HepG2 (cell line): ENCODE measurements at regions not wholly inside any gene's neighbourhood (a gene's known extent, or its start where the extent isn't known, plus 50 kb on each side); places are given as distances from the start of the nearest gene placed in this dataset.

ENCODE experiments used
- ATAC-seq: fragments of 200-7000 bp; cut with Tn5 transposase; 3 replicates; pipeline ENCODE4 v1.9.1; 2020; ENCODE audit warnings: mild to moderate bottlenecking, moderate library complexity
- BruUV-seq: library from RNA; stranded (reverse); fragments of 400-500 nt; replicated peaks from 2 replicates; lab custom pipeline; 2021; lab: Mats Ljungman, UMichigan
- CTCF ChIA-PET: fragments of 300-600 bp; formaldehyde crosslinking; extraction: SDS; loops from one replicate; lab custom pipeline; 2021; ENCODE audit warnings: low total read pairs, inconsistent platforms, low intra/inter-chr PET ratio; lab: Yijun Ruan, JAX
- POLR2A ChIA-PET: fragments of 350-600 bp; sonication (Branson Sonifier 250); formaldehyde crosslinking; loops from one replicate; lab custom pipeline; 2020; ENCODE audit warnings: antibody characterized with exemption, inconsistent platforms; lab: Yijun Ruan, JAX
- DNase-seq: peaks from one replicate; pipeline ENCODE4 v3.0.0-alpha.2; 2015; ENCODE audit warnings: low spot score
- FAIRE-seq: peaks from 3 replicates; lab custom pipeline; 2011; peaks lifted over from hg19 to GRCh38; lab: Jason Lieb, UNC
- H2AFZ ChIP-seq: one replicate; pipeline ENCODE4 v1.6.1; 2011; ENCODE audit warnings: low read length, inconsistent platforms
- H3K27ac ChIP-seq: fragments of 300-600 bp; 3 replicates; pipeline ENCODE4 v1.8.0; 2011; ENCODE audit warnings: mixed run types, mild to moderate bottlenecking, mixed read lengths, low read length, inconsistent platforms; ENCODE audit not compliant: insufficient read depth; ENCODE audit errors: extremely low read length
- H3K27me3 ChIP-seq, 2 experiments: fragments of 200-600 bp in 1 of 2; 2 replicates in 1 of 2; 3 replicates in 1 of 2; pipeline versions ENCODE4 v1.6.0 to v1.8.0; 2011; ENCODE audit warnings: low read length in 2 of 2, mild to moderate bottlenecking in 2 of 2, moderate library complexity in 2 of 2, inconsistent platforms in 1 of 2; ENCODE audit not compliant: insufficient read depth in 2 of 2, control insufficient read depth in 1 of 2
- H3K36me3 ChIP-seq, 2 experiments: fragments of 200-600 bp in 1 of 2; replicated peaks in 1 of 2; 2 replicates in 1 of 2; 3 replicates in 1 of 2; pipeline versions ENCODE4 v1.5.1 to v1.8.0; 2011; ENCODE audit warnings: low read length in 2 of 2, inconsistent platforms in 1 of 2; ENCODE audit not compliant: insufficient read depth in 2 of 2, control insufficient read depth in 1 of 2
- H3K4me1 ChIP-seq: 2 replicates; pipeline ENCODE4 v1.5.1; 2012; ENCODE audit warnings: low read length, inconsistent platforms; ENCODE audit not compliant: insufficient read depth
- H3K4me2 ChIP-seq: 2 replicates; pipeline ENCODE4 v1.6.0; 2011; ENCODE audit warnings: low read depth, low read length, inconsistent platforms
- H3K4me3 ChIP-seq, 3 experiments: fragments of 200-600 bp in 1 of 3; sonication (generic), shearing (Covaris generic) in 1 of 3; replicated peaks in 1 of 3; 2 replicates each; pipeline ENCODE4 v1.5.1; 2011 to 2016; ENCODE audit warnings: low read length in 3 of 3, inconsistent platforms in 2 of 3, low read depth in 2 of 3, mild to moderate bottlenecking in 2 of 3, control low read depth in 1 of 3, mixed read lengths in 1 of 3; ENCODE audit not compliant: insufficient read depth in 1 of 3
- H3K79me2 ChIP-seq: one replicate; pipeline ENCODE4 v1.6.1; 2011; ENCODE audit warnings: low read length, inconsistent platforms; ENCODE audit not compliant: insufficient read depth
- H3K9ac ChIP-seq: 2 replicates; pipeline ENCODE4 v1.6.0; 2011; ENCODE audit warnings: mild to moderate bottlenecking, low read depth, low read length, inconsistent platforms; ENCODE audit not compliant: insufficient read depth
- H3K9me3 ChIP-seq: 2 replicates; pipeline ENCODE4 v1.5.1; 2012; ENCODE audit warnings: mild to moderate bottlenecking, low read length
- H4K20me1 ChIP-seq: 2 replicates; pipeline ENCODE4 v1.6.0; 2011; ENCODE audit warnings: inconsistent platforms, mild to moderate bottlenecking, low read length, moderate library complexity; ENCODE audit not compliant: insufficient read depth
- ATF1 ChIP-seq: IDR thresholded peaks from 2 replicates; pipeline ENCODE4 v1.6.1; 2016; ENCODE audit warnings: mild to moderate bottlenecking, control low read depth
- CAMTA2 ChIP-seq: sonication (generic); formaldehyde crosslinking; IDR thresholded peaks from 2 replicates; pipeline ENCODE4 v1.4.0; 2020; ENCODE audit warnings: mild to moderate bottlenecking, missing genetic modification reagents, borderline replicate concordance
- CREM ChIP-seq, 2 experiments: sonication (generic) in 1 of 2; formaldehyde crosslinking in 1 of 2; IDR thresholded peaks; 2 replicates each; pipeline versions ENCODE4 v1.4.0 to v1.6.1; 2016 to 2020; ENCODE audit warnings: antibody characterized with exemption in 1 of 2, mild to moderate bottlenecking in 1 of 2, missing genetic modification reagents in 1 of 2
- HOXA3 ChIP-seq: sonication (generic); formaldehyde crosslinking; IDR thresholded peaks from 2 replicates; pipeline ENCODE4 v1.5.0; 2020; ENCODE audit warnings: missing genetic modification reagents
- ISL2 ChIP-seq: sonication (generic); formaldehyde crosslinking; IDR thresholded peaks from 2 replicates; pipeline ENCODE4 v1.5.0; 2020; ENCODE audit warnings: missing genetic modification reagents
- KAT2B ChIP-seq: fragments of 150-350 bp; IDR thresholded peaks from 2 replicates; pipeline ENCODE4 v1.6.1; 2014; ENCODE audit warnings: low read depth, low read length, borderline replicate concordance
- MIER2 ChIP-seq: IDR thresholded peaks from 2 replicates; pipeline ENCODE4 v1.6.1; 2016; ENCODE audit warnings: missing biosample characterization, missing genetic modification reagents
- MTA3 ChIP-seq: sonication (generic); formaldehyde crosslinking; IDR thresholded peaks from 2 replicates; pipeline ENCODE4 v1.4.0; 2020; ENCODE audit warnings: missing genetic modification reagents
- NCOA1 ChIP-seq: sonication (generic); formaldehyde crosslinking; IDR thresholded peaks from 2 replicates; pipeline ENCODE4 v1.9.0; 2021; ENCODE audit warnings: missing genetic modification reagents
- NFATC3 ChIP-seq: sonication (generic); formaldehyde crosslinking; IDR thresholded peaks from 2 replicates; pipeline ENCODE4 v1.5.1; 2020; ENCODE audit warnings: mild to moderate bottlenecking, missing genetic modification reagents
- NFIB ChIP-seq: sonication (generic); formaldehyde crosslinking; IDR thresholded peaks from 2 replicates; pipeline ENCODE4 v1.9.0; 2021; ENCODE audit warnings: missing genetic modification reagents, mild to moderate bottlenecking, borderline replicate concordance
- RAD51 ChIP-seq: fragments of 450-650 bp; IDR thresholded peaks from 2 replicates; pipeline ENCODE4 v1.6.1; 2016; ENCODE audit warnings: borderline replicate concordance
- XBP1 ChIP-seq: sonication (generic); formaldehyde crosslinking; IDR thresholded peaks from 2 replicates; pipeline ENCODE4 v1.5.0; 2020; ENCODE audit warnings: missing genetic modification reagents
- ZBTB8A ChIP-seq: sonication (generic); formaldehyde crosslinking; IDR thresholded peaks from 2 replicates; pipeline ENCODE4 v1.4.0; 2020; ENCODE audit warnings: mild to moderate bottlenecking, low read depth, missing genetic modification reagents, borderline replicate concordance
- ZFP36 ChIP-seq: fragments of 150-350 bp; IDR thresholded peaks from 2 replicates; pipeline ENCODE4 v1.6.1; 2018; ENCODE audit warnings: borderline replicate concordance, low read length, low read depth; ENCODE audit not compliant: partially characterized antibody
- ZFP36L2 ChIP-seq: sonication (generic); formaldehyde crosslinking; IDR thresholded peaks from 2 replicates; pipeline ENCODE4 v1.4.0; 2020; ENCODE audit warnings: missing genetic modification reagents
- ZNF296 ChIP-seq: sonication (generic); formaldehyde crosslinking; conservative IDR thresholded peaks from 2 replicates; pipeline ENCODE4 v1.5.0; 2020; ENCODE audit warnings: mild to moderate bottlenecking, missing genetic modification reagents
- ZNF557 ChIP-seq: sonication (generic); formaldehyde crosslinking; IDR thresholded peaks from 2 replicates; pipeline ENCODE4 v1.4.0; 2020; ENCODE audit warnings: missing genetic modification reagents
- WGBS: methylation state at CpG from one replicate; pipeline ENCODE4 v1.1.6; 2017; ENCODE audit warnings: low lambda C conversion rate; 5-methylcytosine and 5-hydroxymethylcytosine counted together
- in situ Hi-C: cut with HindIII; loops from 2 replicates; pipeline ENCODE4 v1.10.0; 2017; ENCODE audit warnings: low pct_unique_long_range_greater_than_20kb; ENCODE audit not compliant: extremely low pct_ligation_motif_present
- intact Hi-C: fragments of 100-400 bp; cut with micrococcal nuclease; formaldehyde crosslinking; loops from one replicate; pipeline ENCODE4 v1.10.0; 2022; ENCODE audit not compliant: unreplicated experiment
- TF ChIP-seq, protein P1 (sequence below): sonication (generic); formaldehyde crosslinking; IDR thresholded peaks from 2 replicates; pipeline ENCODE4 v1.4.0; 2020; ENCODE audit warnings: missing genetic modification reagents
- TF ChIP-seq, protein P2 (sequence below): IDR thresholded peaks from 2 replicates; pipeline ENCODE4 v1.6.1; 2018; ENCODE audit warnings: missing genetic modification reagents
- TF ChIP-seq, protein P3 (sequence below): sonication (generic); formaldehyde crosslinking; IDR thresholded peaks from 2 replicates; pipeline ENCODE4 v1.5.1; 2020; ENCODE audit warnings: missing genetic modification reagents, mild to moderate bottlenecking, borderline replicate concordance

DNA sequence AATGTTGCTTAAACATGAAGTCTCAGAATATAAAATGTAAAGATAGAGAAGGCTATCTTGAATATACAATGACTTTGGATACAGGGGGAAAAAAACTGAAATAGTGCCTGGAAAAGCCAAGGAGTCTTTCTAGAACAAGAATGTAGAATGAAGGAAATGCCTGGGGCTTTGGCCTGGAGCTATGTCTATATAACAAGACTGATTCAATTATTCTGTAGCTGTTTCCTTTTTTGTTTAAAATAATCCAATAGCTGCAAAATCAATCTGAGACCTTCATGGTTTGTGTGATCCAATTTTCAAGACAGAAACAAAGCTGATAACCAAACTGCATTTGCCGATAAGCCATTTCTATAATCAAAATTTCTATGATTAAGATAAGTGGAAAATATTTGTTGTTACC is 530.9 kb upstream of the NBEA start (continued):
- no peak for TF ChIP-seq MIER2
- TF ChIP-seq ZFP36L2 (CRISPR knock-in tag): no peak
- no peak for TF ChIP-seq RAD51
- no peak for TF ChIP-seq CAMTA2
- no peak for TF ChIP-seq ZFP36
- TF ChIP-seq CREM (IDR thresholded peaks at IDR 0.05): no peak
- no peak for TF ChIP-seq CREM (CRISPR knock-in tag; IDR thresholded peaks at IDR 0.05)
- TF ChIP-seq NFIB (CRISPR knock-in tag): no peak
- TF ChIP-seq ZNF296 (CRISPR knock-in tag): no peak
- TF ChIP-seq, all 625 proteins: peak for 0

DNA sequence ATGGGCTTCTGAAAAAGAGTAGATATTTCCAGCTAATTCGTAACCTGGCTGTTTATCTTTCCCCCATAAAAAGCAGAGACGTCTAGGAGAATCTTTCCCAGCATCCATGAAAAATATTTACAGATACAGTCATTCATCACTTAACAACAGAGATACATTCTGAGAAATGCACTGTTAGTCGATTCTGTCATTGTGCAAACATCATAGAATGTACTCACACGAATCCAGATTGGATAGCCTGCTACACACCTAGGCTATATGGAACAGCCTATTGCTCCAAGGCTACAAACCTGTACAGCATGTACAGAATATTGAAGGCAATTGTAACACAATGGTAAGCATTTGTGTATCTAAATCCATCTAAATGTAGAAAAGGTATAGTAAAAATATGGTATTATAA is 530.2 kb upstream of the NBEA start:
- ChIA-PET POLR2A (no interaction called here), CTCF (no interaction called here)
- no peaks in the 10 kb centered on the region for H3K9me3 ChIP-seq
- WGBS: 0% methylated on average over 4 of the region's 4 CpGs
- intact Hi-C loops: no loop called here
- FAIRE-seq (no peak), DNase-seq (no peak), ATAC-seq (no peak)
- H3K9ac ChIP-seq: no peak overlapping the region
- H3K79me2 ChIP-seq: no peaks in the 10 kb centered on the region
- H3K4me2 ChIP-seq: no peak overlapping the region
- TF ChIP-seq NCOA1 (CRISPR knock-in tag): no peak
- no peak for TF ChIP-seq CREM (IDR thresholded peaks at IDR 0.05)
- no peak for TF ChIP-seq CREM (CRISPR knock-in tag; IDR thresholded peaks at IDR 0.05)
- TF ChIP-seq NFATC3 (CRISPR knock-in tag): no peak
- TF ChIP-seq, protein P1, sequence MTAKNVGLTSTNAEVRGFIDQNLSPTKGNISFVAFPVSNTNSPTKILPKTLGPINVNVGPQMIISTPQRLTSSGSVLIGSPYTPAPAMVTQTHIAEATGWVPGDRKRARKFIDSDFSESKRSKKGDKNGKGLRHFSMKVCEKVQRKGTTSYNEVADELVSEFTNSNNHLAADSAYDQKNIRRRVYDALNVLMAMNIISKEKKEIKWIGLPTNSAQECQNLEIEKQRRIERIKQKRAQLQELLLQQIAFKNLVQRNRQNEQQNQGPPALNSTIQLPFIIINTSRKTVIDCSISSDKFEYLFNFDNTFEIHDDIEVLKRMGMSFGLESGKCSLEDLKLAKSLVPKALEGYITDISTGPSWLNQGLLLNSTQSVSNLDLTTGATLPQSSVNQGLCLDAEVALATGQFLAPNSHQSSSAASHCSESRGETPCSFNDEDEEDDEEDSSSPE (CRISPR knock-in tag): no peak
- no peak for TF ChIP-seq KAT2B
- TF ChIP-seq ZBTB8A: no peak
- TF ChIP-seq ATF1 (CRISPR knock-in tag): no peak
- no peak for TF ChIP-seq HOXA3 (CRISPR knock-in tag)
- TF ChIP-seq ISL2: no peak
- TF ChIP-seq, protein P2, sequence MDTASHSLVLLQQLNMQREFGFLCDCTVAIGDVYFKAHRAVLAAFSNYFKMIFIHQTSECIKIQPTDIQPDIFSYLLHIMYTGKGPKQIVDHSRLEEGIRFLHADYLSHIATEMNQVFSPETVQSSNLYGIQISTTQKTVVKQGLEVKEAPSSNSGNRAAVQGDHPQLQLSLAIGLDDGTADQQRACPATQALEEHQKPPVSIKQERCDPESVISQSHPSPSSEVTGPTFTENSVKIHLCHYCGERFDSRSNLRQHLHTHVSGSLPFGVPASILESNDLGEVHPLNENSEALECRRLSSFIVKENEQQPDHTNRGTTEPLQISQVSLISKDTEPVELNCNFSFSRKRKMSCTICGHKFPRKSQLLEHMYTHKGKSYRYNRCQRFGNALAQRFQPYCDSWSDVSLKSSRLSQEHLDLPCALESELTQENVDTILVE (CRISPR knock-in tag): no peak
- TF ChIP-seq XBP1: no peak
- TF ChIP-seq, protein P3, sequence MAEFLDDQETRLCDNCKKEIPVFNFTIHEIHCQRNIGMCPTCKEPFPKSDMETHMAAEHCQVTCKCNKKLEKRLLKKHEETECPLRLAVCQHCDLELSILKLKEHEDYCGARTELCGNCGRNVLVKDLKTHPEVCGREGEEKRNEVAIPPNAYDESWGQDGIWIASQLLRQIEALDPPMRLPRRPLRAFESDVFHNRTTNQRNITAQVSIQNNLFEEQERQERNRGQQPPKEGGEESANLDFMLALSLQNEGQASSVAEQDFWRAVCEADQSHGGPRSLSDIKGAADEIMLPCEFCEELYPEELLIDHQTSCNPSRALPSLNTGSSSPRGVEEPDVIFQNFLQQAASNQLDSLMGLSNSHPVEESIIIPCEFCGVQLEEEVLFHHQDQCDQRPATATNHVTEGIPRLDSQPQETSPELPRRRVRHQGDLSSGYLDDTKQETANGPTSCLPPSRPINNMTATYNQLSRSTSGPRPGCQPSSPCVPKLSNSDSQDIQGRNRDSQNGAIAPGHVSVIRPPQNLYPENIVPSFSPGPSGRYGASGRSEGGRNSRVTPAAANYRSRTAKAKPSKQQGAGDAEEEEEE (CRISPR knock-in tag): no peak
- TF ChIP-seq MTA3: no peak
- no peak for TF ChIP-seq ZNF557 (CRISPR knock-in tag)
- no peak overlapping the region for H3K4me3 ChIP-seq
- no peak overlapping the region for H3K27ac ChIP-seq
- H2AFZ ChIP-seq: no peak overlapping the region
- H3K36me3 ChIP-seq: no peaks in the 10 kb centered on the region
- in situ Hi-C loops: no loop called here
- no TSS peak for BruUV-seq
- H3K27me3 ChIP-seq: no peaks in the 10 kb centered on the region
- no peaks in the 10 kb centered on the region for H4K20me1 ChIP-seq
- H3K4me1 ChIP-seq: no peaks in the 10 kb centered on the region
